ENCODE measurements at regions not wholly inside any gene's neighbourhood (a gene's known extent, or its start where the extent isn't known, plus 50 kb on each side); places are given as distances from the start of the nearest gene placed in this dataset.

DNA sequence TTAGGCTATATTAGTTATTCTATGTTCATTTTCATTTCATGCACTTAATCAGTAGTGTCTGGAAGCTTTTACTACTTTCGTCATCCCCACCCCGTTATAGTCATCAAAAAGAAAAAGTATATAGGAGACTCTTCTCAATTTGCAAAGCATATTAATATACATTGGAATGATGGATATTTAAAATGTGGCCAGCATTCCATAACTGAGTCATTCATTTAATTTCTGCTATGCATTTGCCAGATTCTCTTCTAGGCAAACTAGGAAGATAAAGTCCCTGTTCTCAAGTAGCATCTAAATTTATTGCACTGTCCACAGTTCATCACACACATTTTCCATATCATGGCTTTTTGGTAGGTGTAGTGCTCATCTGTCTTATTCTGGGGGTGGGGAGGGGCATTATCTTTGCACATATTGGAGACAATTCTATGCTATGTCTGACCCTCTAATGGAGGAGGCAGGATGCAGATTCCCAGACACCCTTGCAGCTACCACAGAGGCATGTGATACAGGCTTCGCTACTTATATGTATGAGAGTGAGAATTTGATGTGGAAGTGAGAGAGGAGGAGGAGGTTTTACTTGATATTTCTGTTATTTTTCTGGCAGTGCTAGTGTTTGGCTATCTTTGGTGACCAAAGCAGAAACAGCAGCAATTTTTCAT is 125.8 kb downstream of the CTH start:
- H3K4me3 ChIP-seq (ENCODE audit: extremely low read depth in 1 of 4, insufficient read depth in 2 of 4, low read depth in 3 of 4, low read length in 4 of 4), result no peak overlapping the region
- WGBS, 2 experiments (ENCODE audit: extremely low coverage in 1 of 2, insufficient coverage in 1 of 2, insufficient read length in 1 of 2, insufficient replicate concordance in 2 of 2, low coverage in 1 of 2, low lambda C conversion rate in 2 of 2, missing lambda C conversion rate in 1 of 2), result 86% methylated on average over 3 of the region's 3 CpGs; no CpG with 5 or more reads in 1 of the 2 experiments
- H3K4me1 ChIP-seq (replicated peaks in 1 of 4; ENCODE audit: control insufficient read depth in 3 of 4, insufficient read depth in 4 of 4, low read length in 3 of 4), result no peaks in the 10 kb centered on the region
- H3K27ac ChIP-seq (ENCODE audit: low read depth, low read length), result no peak overlapping the region
- H3K56ac ChIP-seq (replicated peaks; ENCODE audit: insufficient read length, low read depth, low read length), result no peak overlapping the region
- no peaks in the 10 kb centered on the region for H4K20me1 ChIP-seq (replicated peaks in 1 of 2; ENCODE audit: control insufficient read depth in 1 of 2, insufficient read depth in 2 of 2, low read length in 2 of 2)
- no peak overlapping the region for H3K18ac ChIP-seq (ENCODE audit: extremely low read depth, low read length)
- no peak overlapping the region for H4K5ac ChIP-seq (ENCODE audit: insufficient read length, low read depth, low read length)
- TF ChIP-seq SRF (IDR thresholded peaks at IDR 0.05; ENCODE audit: low read depth, low read length) (no peak), JUN (IDR thresholded peaks at IDR 0.05; ENCODE audit: low read depth, low read length) (no peak), POLR2AphosphoS5 (IDR thresholded peaks at IDR 0.05; ENCODE audit: low read depth, low read length) (no peak), BRCA1 (IDR thresholded peaks at IDR 0.05; ENCODE audit: low read depth, low read length) (no peak), BACH1 (IDR thresholded peaks at IDR 0.05; ENCODE audit: low read length) (no peak), MAFK (IDR thresholded peaks at IDR 0.05; ENCODE audit: low read depth, low read length) (no peak), TAF1 (IDR thresholded peaks at IDR 0.05; ENCODE audit: low read depth, low read length) (no peak)
- TF ChIP-seq, protein P1, sequence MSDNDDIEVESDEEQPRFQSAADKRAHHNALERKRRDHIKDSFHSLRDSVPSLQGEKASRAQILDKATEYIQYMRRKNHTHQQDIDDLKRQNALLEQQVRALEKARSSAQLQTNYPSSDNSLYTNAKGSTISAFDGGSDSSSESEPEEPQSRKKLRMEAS (IDR thresholded peaks at IDR 0.05), result no peak
- TF ChIP-seq, protein P2, sequence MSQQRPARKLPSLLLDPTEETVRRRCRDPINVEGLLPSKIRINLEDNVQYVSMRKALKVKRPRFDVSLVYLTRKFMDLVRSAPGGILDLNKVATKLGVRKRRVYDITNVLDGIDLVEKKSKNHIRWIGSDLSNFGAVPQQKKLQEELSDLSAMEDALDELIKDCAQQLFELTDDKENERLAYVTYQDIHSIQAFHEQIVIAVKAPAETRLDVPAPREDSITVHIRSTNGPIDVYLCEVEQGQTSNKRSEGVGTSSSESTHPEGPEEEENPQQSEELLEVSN (IDR thresholded peaks at IDR 0.05), result no peak
- H2BK12ac ChIP-seq (ENCODE audit: low read depth, low read length), result no peak overlapping the region
- ChIA-PET CTCF (ENCODE audit: partially characterized antibody) (interaction anchor here (2.9 kb wide), 1 partner anchor 8 kb away, joined by 11 read pairs; no protein-coding TSS in a partner anchor), POLR2A (ENCODE audit: partially characterized antibody) (no interaction called here)
- H2BK15ac ChIP-seq (ENCODE audit: low read length), result no peak overlapping the region
- no peak overlapping the region for H2BK20ac ChIP-seq (ENCODE audit: low read length)
- no peak overlapping the region for H2AFZ ChIP-seq (ENCODE audit: low read length)
- H3K14ac ChIP-seq (ENCODE audit: insufficient read length), result no peak overlapping the region
- H3K36me3 ChIP-seq (ENCODE audit: control insufficient read depth in 2 of 4, insufficient read depth in 4 of 4, low read length in 3 of 4), result no peaks in the 10 kb centered on the region
- DNase-seq (ENCODE audit: low read depth in 1 of 2, low spot score in 2 of 2), result no peak
- no peaks in the 10 kb centered on the region for H3K79me2 ChIP-seq (ENCODE audit: control insufficient read depth in 1 of 2, insufficient read depth in 2 of 2, low read length in 2 of 2)
- H3K4ac ChIP-seq (replicated peaks; ENCODE audit: insufficient read length, low read depth, low read length), result no peak overlapping the region
- no peaks in the 10 kb centered on the region for H3K27me3 ChIP-seq (replicated peaks in 1 of 4; ENCODE audit: control insufficient read depth in 3 of 4, extremely low read depth in 1 of 4, insufficient read depth in 3 of 4, low read length in 3 of 4)
- no peak overlapping the region for H3K9ac ChIP-seq (replicated peaks in 1 of 4; ENCODE audit: extremely low read depth in 1 of 4, low read depth in 3 of 4, low read length in 3 of 4)
- H2BK120ac ChIP-seq (replicated peaks; ENCODE audit: low read depth, low read length), result no peak overlapping the region
- H2BK5ac ChIP-seq (ENCODE audit: low read depth, low read length), result no peak overlapping the region
- no peak overlapping the region for H3K23ac ChIP-seq (ENCODE audit: insufficient read length)
- FAIRE-seq, result no peak
- no peaks in the 10 kb centered on the region for H3K9me3 ChIP-seq (ENCODE audit: insufficient read depth in 2 of 2, low read depth in 1 of 2, low read length in 1 of 2)
- H4K8ac ChIP-seq (ENCODE audit: extremely low read depth, insufficient read depth, low read length), result no peak overlapping the region
- no peak overlapping the region for H3K4me2 ChIP-seq (ENCODE audit: insufficient read depth in 1 of 2, low read depth in 2 of 2, low read length in 2 of 2)
- H3K23me2 ChIP-seq (ENCODE audit: low read depth, low read length), result no peaks in the 10 kb centered on the region
- H3K79me1 ChIP-seq (ENCODE audit: low read depth, low read length), result no peaks in the 10 kb centered on the region
- no peak overlapping the region for H4K91ac ChIP-seq (replicated peaks; ENCODE audit: insufficient read length, low read length)
- no peak overlapping the region for H2AK5ac ChIP-seq (ENCODE audit: low read depth, low read length)
